GM12875 (cell line): ENCODE measurements at regions not wholly inside any gene's neighbourhood (a gene's known extent, or its start where the extent isn't known, plus 50 kb on each side); places are given as distances from the start of the nearest gene placed in this dataset.

Experiments used
- H3K4me3 ChIP-seq: one replicate; pipeline ENCODE4 v1.5.1; 2011; ENCODE audit warnings: low read depth, low read length, control low read depth
- CTCF ChIP-seq: IDR thresholded peaks from 2 replicates; pipeline ENCODE4 v1.5.1; 2011; ENCODE audit warnings: low read depth, mild to moderate bottlenecking, control low read depth, inconsistent platforms, low read length, moderate library complexity, borderline replicate concordance; ENCODE audit not compliant: insufficient read depth

- TF ChIP-seq CTCF, result no peak
- H3K4me3 ChIP-seq, result no peak overlapping the region
Measured at GRCh38 chr4:18894928-18895327, 873.4 kb upstream of the LCORL start.

GRCh38 chr4:18882468-18882867, 860.9 kb upstream of the LCORL start:
- H3K4me3 ChIP-seq, result no peak overlapping the region

DNA sequence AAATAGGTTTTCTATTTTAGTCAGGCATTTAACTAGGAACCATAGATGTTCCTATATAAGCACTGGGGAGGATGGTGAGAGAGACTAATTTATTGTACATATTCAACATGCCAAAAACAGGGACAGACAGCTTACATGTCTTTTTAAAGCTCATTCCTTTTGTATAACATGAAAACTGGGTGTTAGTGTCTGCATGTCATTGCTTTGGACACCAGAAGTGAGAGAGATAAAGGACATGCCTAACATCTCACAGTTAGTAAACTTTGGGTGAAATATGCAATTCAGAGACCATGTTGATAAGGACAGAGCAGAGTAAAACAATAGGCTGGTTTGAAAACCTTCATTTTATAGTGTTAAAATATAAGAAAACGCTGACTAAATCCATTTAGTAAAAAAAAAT, 860.0 kb upstream of the LCORL start:
- H3K4me3 ChIP-seq, result no peak overlapping the region
- no peak for TF ChIP-seq CTCF

More at GRCh38 chr4:18882468-18882867, 860.9 kb upstream of the LCORL start:
- TF ChIP-seq CTCF, result no peak

- H3K4me3 ChIP-seq, result no peak overlapping the region
- no peak for TF ChIP-seq CTCF
Measured at GRCh38 chr4:18880871-18881270, 859.3 kb upstream of the LCORL start.

- no peak overlapping the region for H3K4me3 ChIP-seq
- no peak for TF ChIP-seq CTCF
Measured at GRCh38 chr4:18878561-18878960, 857.0 kb upstream of the LCORL start.

GRCh38 chr4:18869166-18869565, 847.6 kb upstream of the LCORL start:
- TF ChIP-seq CTCF, result no peak
- no peak overlapping the region for H3K4me3 ChIP-seq

GRCh38 chr4:18860836-18861530, 839.4 kb upstream of the LCORL start:
- no peak overlapping the region for H3K4me3 ChIP-seq
- no peak for TF ChIP-seq CTCF
